Peyer's patch (tissue), 4 donors: ENCODE measurements at regions not wholly inside any gene's neighbourhood (a gene's known extent, or its start where the extent isn't known, plus 50 kb on each side); places are given as distances from the start of the nearest gene placed in this dataset.

Experiments used
- CTCF ChIP-seq, 6 experiments: fragments of 450-650 bp in 4 of 6; fragments of 200-600 bp in 2 of 6; sonication (generic) in 1 of 6; IDR thresholded peaks; one replicate each; pipeline ENCODE4 v1.5.1; 2017 to 2019; ENCODE audit warnings: antibody characterized with exemption in 6 of 6, mild to moderate bottlenecking in 3 of 6, moderate library complexity in 1 of 6
- POLR2A ChIP-seq, 2 donors: fragments of 450-650 bp; IDR thresholded peaks; one replicate each; pipeline ENCODE4 v1.5.1; 2017; ENCODE audit warnings: antibody characterized with exemption in 2 of 2, mild to moderate bottlenecking in 2 of 2, moderate library complexity in 2 of 2

GRCh38 chr20:57078116-57078515 lies 188.3 kb downstream of the BMP7 start:
- no peak for TF ChIP-seq POLR2A (IDR thresholded peaks at IDR 0.05)
- TF ChIP-seq CTCF (IDR thresholded peaks at IDR 0.05): no peak
